Erythroblast (primary cell): ENCODE measurements at regions not wholly inside any gene's neighbourhood (a gene's known extent, or its start where the extent isn't known, plus 50 kb on each side); places are given as distances from the start of the nearest gene placed in this dataset.

ENCODE experiments used
- GATA1 ChIP-seq: IDR thresholded peaks from 2 replicates; pipeline ENCODE4 v1.6.1; 2011; ENCODE audit warnings: low read depth, mild to moderate bottlenecking, control low read depth, low read length, moderate library complexity
- POLR2A ChIP-seq: IDR thresholded peaks from 2 replicates; pipeline ENCODE4 v1.6.1; 2011; ENCODE audit warnings: mild to moderate bottlenecking, low read length

GRCh38 chr3:194841515-194841841 lies 155.8 kb downstream of the FAM43A start:
- no peak for TF ChIP-seq POLR2A
- no peak for TF ChIP-seq GATA1
